ENCODE measurements at regions not wholly inside any gene's neighbourhood (a gene's known extent, or its start where the extent isn't known, plus 50 kb on each side); places are given as distances from the start of the nearest gene placed in this dataset.

DNA sequence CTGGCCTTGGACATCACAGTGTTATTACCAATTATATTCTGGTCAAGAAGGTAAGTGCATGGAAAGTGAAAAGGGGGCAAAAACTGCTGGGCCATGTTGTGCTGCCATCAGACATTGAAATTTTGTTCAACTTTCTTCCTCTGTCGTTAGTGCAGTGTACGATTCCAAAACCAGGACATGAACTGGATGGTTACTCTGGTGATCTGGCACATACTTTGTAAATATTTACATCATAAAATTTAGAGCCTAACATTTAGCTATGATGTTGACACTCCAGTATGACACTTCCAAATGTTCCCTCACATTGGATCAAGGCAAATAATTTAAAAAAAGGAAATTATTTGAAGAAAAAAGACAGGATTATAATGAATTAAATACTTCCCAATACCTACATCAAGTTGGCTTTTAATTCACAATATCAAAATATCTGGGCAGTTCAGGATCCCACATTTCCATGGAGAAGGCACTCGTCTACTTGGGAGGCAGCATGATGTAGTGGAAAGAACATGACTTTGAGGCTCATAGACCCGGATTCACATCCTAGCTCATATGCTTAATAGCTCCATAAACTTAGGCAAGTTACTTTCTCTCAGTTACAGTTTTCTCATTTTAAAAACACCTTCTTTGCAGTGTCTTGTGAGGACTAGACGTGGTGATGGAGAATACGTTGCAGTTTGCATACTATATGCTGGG lies 342.5 kb upstream of the MPDZ start:
- Histone ChIP-seq H3K36me3 (no peaks in the 10 kb centered on the region), H3K4me1 (no peaks in the 10 kb centered on the region), H3K9me3 (no peaks in the 10 kb centered on the region), H3K4me3 (no peak overlapping the region), H3K27ac (no peak overlapping the region), H3K27me3 (no peaks in the 10 kb centered on the region)
- TF ChIP-seq, protein P1, sequence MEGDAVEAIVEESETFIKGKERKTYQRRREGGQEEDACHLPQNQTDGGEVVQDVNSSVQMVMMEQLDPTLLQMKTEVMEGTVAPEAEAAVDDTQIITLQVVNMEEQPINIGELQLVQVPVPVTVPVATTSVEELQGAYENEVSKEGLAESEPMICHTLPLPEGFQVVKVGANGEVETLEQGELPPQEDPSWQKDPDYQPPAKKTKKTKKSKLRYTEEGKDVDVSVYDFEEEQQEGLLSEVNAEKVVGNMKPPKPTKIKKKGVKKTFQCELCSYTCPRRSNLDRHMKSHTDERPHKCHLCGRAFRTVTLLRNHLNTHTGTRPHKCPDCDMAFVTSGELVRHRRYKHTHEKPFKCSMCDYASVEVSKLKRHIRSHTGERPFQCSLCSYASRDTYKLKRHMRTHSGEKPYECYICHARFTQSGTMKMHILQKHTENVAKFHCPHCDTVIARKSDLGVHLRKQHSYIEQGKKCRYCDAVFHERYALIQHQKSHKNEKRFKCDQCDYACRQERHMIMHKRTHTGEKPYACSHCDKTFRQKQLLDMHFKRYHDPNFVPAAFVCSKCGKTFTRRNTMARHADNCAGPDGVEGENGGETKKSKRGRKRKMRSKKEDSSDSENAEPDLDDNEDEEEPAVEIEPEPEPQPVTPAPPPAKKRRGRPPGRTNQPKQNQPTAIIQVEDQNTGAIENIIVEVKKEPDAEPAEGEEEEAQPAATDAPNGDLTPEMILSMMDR (IDR thresholded peaks at IDR 0.05), result no peak
- TF ChIP-seq EP300 (IDR thresholded peaks at IDR 0.05) (no peak), POLR2A (IDR thresholded peaks at IDR 0.05) (no peak), POLR2AphosphoS5 (IDR thresholded peaks at IDR 0.05) (no peak)
- no peak for DNase-seq
- ATAC-seq (ENCODE audit: low FRiP score in 2 of 2), result peak in 1 of 2 donors; percentile 14
- WGBS, 2 donors, result 79 to 80% methylated on average over 6 of the region's 6 CpGs

DNA sequence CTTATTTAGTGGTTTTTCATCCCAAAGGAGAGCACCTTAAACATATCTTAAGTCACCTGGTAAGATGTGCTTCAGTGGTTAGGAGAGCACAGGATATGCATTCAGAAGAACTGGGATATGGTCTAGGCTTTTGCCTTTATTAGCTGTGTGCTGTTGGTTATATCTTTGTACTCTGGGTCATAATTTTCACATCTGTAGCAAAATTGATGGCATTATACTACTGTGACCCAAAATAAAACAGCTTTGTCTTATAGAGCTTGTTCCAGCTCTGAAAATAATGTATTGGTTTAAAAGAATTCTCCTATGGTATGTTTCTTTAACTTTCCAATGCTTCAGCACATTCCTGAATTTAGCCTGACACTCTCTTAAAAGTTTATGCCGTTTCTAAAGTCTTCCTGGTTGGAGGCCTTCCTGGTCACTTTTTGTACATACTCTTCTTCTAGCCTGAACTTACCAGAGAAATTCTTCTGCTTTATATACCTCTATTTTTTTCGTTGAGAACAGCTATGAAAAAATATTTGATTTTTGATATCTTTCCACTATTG lies 337.1 kb upstream of the MPDZ start:
- Histone ChIP-seq H3K4me3 (no peak overlapping the region), H3K27ac (no peak overlapping the region), H3K36me3 (no peaks in the 10 kb centered on the region), H3K4me1 (no peaks in the 10 kb centered on the region), H3K9me3 (no peaks in the 10 kb centered on the region), H3K27me3 (no peaks in the 10 kb centered on the region)
- ATAC-seq (ENCODE audit: low FRiP score in 2 of 2), result no peak
- TF ChIP-seq, protein P1 (IDR thresholded peaks at IDR 0.05), result no peak
- TF ChIP-seq POLR2AphosphoS5 (IDR thresholded peaks at IDR 0.05) (no peak), EP300 (IDR thresholded peaks at IDR 0.05) (no peak)
- no peak for DNase-seq
- WGBS, 2 donors, result 44 to 56% methylated on average over 2 of the region's 2 CpGs

DNA sequence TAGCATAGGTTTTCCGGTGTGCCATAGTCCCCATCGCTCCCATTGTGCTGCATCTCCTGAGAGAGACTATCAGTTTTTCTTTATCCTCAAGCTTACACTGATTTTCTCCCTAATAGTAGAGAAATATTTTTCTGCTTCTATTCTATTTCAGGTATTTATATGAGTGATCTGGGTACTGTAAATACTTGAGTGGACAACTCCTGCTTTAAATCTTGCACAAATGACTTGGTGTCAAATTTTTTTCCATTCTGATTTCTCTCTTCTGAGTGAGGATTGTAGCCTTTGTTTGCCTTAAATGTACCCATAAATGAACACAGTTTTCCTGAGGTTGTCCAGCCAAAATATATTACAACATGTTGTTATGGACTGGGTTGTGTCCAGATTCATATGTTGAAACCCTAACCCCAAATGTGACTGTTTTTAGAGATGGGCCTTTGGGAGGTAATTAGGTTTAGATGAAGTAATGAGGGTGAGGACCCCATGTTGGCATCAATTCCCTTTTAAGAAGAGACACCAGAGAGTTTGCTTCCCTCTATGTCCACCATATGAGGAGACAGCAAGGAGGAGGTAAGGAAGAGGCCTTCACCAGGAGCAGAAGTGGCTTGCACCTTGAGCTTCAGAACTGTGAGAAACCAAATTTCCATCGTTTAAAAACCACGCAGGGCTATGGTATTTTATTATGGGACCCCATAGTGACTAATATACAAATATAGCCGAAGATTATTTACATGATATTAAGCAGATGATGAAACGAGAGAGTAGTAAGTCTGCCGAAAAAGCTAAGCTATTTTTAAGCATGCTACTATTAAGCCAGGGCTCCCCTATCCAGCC lies 336.4 kb upstream of the MPDZ start:
- H3K27ac ChIP-seq, result no peak overlapping the region
- no peak overlapping the region for H3K4me3 ChIP-seq
- no peaks in the 10 kb centered on the region for H3K27me3 ChIP-seq
- WGBS, 2 donors, result 64 to 77% methylated on average over 7 of the region's 7 CpGs
- DNase-seq (no peak), ATAC-seq (ENCODE audit: low FRiP score in 2 of 2) (no peak)
- TF ChIP-seq POLR2AphosphoS5 (IDR thresholded peaks at IDR 0.05) (no peak), POLR2A (IDR thresholded peaks at IDR 0.05) (no peak), EP300 (IDR thresholded peaks at IDR 0.05) (no peak)
- TF ChIP-seq, protein P1 (IDR thresholded peaks at IDR 0.05), result no peak
- H3K36me3 ChIP-seq, result no peaks in the 10 kb centered on the region
- no peaks in the 10 kb centered on the region for H3K4me1 ChIP-seq
- H3K9me3 ChIP-seq, result no peaks in the 10 kb centered on the region

DNA sequence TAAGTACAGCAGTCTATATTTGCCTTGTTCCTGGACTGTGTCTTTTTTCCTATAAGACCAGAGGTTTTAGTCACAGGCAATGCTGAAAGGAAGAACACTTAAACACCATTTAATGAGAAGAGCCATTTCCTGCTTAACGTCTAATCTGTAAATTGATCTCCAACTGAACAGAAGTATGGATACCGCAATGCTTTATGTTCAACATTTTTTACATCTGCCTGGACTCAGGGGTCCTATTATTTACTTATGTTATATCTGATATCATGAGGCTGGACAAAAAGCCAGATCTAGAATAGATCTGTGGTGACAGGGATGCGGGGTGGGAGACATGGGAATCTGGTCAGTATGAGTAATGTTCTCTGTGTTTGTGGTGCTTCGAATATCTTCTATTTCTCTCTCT lies 334.6 kb upstream of the MPDZ start:
- Histone ChIP-seq H3K36me3 (no peaks in the 10 kb centered on the region), H3K27ac (no peak overlapping the region), H3K4me3 (no peak overlapping the region), H3K27me3 (no peaks in the 10 kb centered on the region), H3K4me1 (no peaks in the 10 kb centered on the region), H3K9me3 (no peaks in the 10 kb centered on the region)
- WGBS, 2 donors, result 69% methylated on average over 4 of the region's 4 CpGs
- DNase-seq, result no peak
- no peak for ATAC-seq (ENCODE audit: low FRiP score in 2 of 2)
- TF ChIP-seq EP300 (IDR thresholded peaks at IDR 0.05) (no peak), POLR2A (IDR thresholded peaks at IDR 0.05) (no peak), POLR2AphosphoS5 (IDR thresholded peaks at IDR 0.05) (no peak)
- TF ChIP-seq, protein P1 (IDR thresholded peaks at IDR 0.05), result no peak
